HepG2 (cell line): ENCODE measurements at regions not wholly inside any gene's neighbourhood (a gene's known extent, or its start where the extent isn't known, plus 50 kb on each side); places are given as distances from the start of the nearest gene placed in this dataset.

Source experiments
- BCL6 ChIP-seq: IDR thresholded peaks from 2 replicates; pipeline ENCODE4 v1.6.1; 2016; ENCODE audit warnings: missing genetic modification reagents, missing compliant biosample characterization
- DNMT1 ChIP-seq: sonication (generic); formaldehyde crosslinking; IDR thresholded peaks from 2 replicates; pipeline ENCODE4 v1.5.1; 2020; ENCODE audit warnings: mild to moderate bottlenecking, missing genetic modification reagents
- ELF3 ChIP-seq: IDR thresholded peaks from 2 replicates; pipeline ENCODE4 v1.6.1; 2016; ENCODE audit warnings: missing genetic modification reagents, missing compliant biosample characterization
- GTF2F1 ChIP-seq: fragments of 150-350 bp; IDR thresholded peaks from 2 replicates; pipeline ENCODE4 v1.6.1; 2014; ENCODE audit warnings: low read length
- IRF2 ChIP-seq: IDR thresholded peaks from 2 replicates; pipeline ENCODE4 v1.6.1; 2018; ENCODE audit warnings: missing genetic modification reagents, missing compliant biosample characterization
- MXD4 ChIP-seq: IDR thresholded peaks from 2 replicates; pipeline ENCODE4 v1.6.1; 2016; ENCODE audit warnings: mild to moderate bottlenecking, missing biosample characterization, missing genetic modification reagents
- SOX5 ChIP-seq: IDR thresholded peaks from 2 replicates; pipeline ENCODE4 v1.6.1; 2016; ENCODE audit warnings: borderline replicate concordance
- TGIF2 ChIP-seq: IDR thresholded peaks from 2 replicates; pipeline ENCODE4 v1.6.1; 2016; ENCODE audit warnings: control low read depth, missing compliant biosample characterization
- ZMYM4 ChIP-seq: sonication (generic); formaldehyde crosslinking; IDR thresholded peaks from 2 replicates; pipeline ENCODE4 v1.8.1; 2023; ENCODE audit warnings: mild to moderate bottlenecking, missing genetic modification reagents
- ZNF468 ChIP-seq: sonication (generic); formaldehyde crosslinking; IDR thresholded peaks from 2 replicates; pipeline ENCODE4 v1.8.0; 2022; ENCODE audit warnings: mild to moderate bottlenecking, moderate library complexity, missing genetic modification reagents
- ZNF703 ChIP-seq: sonication (generic); formaldehyde crosslinking; IDR thresholded peaks from 2 replicates; pipeline ENCODE4 v1.5.1; 2020; ENCODE audit warnings: missing genetic modification reagents, mild to moderate bottlenecking, moderate library complexity, borderline replicate concordance
- ZNF850 ChIP-seq: sonication (generic); formaldehyde crosslinking; conservative IDR thresholded peaks from 2 replicates; pipeline ENCODE4 v1.9.0; 2021; ENCODE audit warnings: mild to moderate bottlenecking, missing genetic modification reagents
- TF ChIP-seq, protein P1 (sequence below): IDR thresholded peaks from 2 replicates; pipeline ENCODE4 v1.6.1; 2016; ENCODE audit warnings: low read depth, missing genetic modification reagents, missing compliant biosample characterization
- TF ChIP-seq, protein P2 (sequence below): fragments of 450-650 bp; IDR thresholded peaks from 2 replicates; pipeline ENCODE4 v1.6.1; 2017; ENCODE audit warnings: mild to moderate bottlenecking
- TF ChIP-seq, protein P3 (sequence below): IDR thresholded peaks from 2 replicates; pipeline ENCODE4 v1.6.1; 2012; ENCODE audit warnings: low read depth, low read length, improper control_type of control experiment
- TF ChIP-seq, protein P4 (sequence below): sonication (generic); formaldehyde crosslinking; IDR thresholded peaks from 2 replicates; pipeline ENCODE4 v1.4.0; 2020; ENCODE audit warnings: missing genetic modification reagents
- TF ChIP-seq, protein P5 (sequence below): sonication (generic); formaldehyde crosslinking; IDR thresholded peaks from 2 replicates; pipeline ENCODE4 v1.5.0; 2020; ENCODE audit warnings: mild to moderate bottlenecking, missing genetic modification reagents, borderline replicate concordance

DNA sequence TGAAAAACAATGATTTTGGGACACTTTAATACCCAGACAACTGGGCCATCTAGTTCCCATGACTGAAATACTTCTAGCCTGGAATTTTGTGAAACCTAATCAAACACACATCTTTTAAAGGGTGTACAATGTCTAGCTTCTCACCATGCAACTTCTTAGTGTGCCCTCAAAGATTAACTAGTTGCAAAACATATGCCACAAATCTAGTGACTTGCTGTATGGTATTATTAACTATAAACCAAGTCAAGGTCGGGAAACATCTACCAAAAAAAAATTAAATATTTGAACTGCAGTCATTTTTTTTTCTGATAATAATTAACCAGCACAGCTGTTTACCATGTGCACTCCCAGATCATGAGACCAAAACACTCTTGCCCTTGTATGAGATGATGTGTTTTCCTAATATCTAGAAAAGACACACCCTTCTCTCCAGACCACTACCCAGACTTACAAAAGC, 171.8 kb upstream of the FOXN3 start (continued):
- TF ChIP-seq, protein P1, sequence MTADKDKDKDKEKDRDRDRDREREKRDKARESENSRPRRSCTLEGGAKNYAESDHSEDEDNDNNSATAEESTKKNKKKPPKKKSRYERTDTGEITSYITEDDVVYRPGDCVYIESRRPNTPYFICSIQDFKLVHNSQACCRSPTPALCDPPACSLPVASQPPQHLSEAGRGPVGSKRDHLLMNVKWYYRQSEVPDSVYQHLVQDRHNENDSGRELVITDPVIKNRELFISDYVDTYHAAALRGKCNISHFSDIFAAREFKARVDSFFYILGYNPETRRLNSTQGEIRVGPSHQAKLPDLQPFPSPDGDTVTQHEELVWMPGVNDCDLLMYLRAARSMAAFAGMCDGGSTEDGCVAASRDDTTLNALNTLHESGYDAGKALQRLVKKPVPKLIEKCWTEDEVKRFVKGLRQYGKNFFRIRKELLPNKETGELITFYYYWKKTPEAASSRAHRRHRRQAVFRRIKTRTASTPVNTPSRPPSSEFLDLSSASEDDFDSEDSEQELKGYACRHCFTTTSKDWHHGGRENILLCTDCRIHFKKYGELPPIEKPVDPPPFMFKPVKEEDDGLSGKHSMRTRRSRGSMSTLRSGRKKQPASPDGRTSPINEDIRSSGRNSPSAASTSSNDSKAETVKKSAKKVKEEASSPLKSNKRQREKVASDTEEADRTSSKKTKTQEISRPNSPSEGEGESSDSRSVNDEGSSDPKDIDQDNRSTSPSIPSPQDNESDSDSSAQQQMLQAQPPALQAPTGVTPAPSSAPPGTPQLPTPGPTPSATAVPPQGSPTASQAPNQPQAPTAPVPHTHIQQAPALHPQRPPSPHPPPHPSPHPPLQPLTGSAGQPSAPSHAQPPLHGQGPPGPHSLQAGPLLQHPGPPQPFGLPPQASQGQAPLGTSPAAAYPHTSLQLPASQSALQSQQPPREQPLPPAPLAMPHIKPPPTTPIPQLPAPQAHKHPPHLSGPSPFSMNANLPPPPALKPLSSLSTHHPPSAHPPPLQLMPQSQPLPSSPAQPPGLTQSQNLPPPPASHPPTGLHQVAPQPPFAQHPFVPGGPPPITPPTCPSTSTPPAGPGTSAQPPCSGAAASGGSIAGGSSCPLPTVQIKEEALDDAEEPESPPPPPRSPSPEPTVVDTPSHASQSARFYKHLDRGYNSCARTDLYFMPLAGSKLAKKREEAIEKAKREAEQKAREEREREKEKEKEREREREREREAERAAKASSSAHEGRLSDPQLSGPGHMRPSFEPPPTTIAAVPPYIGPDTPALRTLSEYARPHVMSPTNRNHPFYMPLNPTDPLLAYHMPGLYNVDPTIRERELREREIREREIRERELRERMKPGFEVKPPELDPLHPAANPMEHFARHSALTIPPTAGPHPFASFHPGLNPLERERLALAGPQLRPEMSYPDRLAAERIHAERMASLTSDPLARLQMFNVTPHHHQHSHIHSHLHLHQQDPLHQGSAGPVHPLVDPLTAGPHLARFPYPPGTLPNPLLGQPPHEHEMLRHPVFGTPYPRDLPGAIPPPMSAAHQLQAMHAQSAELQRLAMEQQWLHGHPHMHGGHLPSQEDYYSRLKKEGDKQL (CRISPR knock-in tag) = 0 out of 2 replicates have a peak, but pooled peaks have one; percentile 22
- TF ChIP-seq, protein P2, sequence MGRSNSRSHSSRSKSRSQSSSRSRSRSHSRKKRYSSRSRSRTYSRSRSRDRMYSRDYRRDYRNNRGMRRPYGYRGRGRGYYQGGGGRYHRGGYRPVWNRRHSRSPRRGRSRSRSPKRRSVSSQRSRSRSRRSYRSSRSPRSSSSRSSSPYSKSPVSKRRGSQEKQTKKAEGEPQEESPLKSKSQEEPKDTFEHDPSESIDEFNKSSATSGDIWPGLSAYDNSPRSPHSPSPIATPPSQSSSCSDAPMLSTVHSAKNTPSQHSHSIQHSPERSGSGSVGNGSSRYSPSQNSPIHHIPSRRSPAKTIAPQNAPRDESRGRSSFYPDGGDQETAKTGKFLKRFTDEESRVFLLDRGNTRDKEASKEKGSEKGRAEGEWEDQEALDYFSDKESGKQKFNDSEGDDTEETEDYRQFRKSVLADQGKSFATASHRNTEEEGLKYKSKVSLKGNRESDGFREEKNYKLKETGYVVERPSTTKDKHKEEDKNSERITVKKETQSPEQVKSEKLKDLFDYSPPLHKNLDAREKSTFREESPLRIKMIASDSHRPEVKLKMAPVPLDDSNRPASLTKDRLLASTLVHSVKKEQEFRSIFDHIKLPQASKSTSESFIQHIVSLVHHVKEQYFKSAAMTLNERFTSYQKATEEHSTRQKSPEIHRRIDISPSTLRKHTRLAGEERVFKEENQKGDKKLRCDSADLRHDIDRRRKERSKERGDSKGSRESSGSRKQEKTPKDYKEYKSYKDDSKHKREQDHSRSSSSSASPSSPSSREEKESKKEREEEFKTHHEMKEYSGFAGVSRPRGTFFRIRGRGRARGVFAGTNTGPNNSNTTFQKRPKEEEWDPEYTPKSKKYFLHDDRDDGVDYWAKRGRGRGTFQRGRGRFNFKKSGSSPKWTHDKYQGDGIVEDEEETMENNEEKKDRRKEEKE = no peak
- no peak for TF ChIP-seq MXD4
- peak; percentile 71; the same call in 1 of the 2 replicates for TF ChIP-seq SOX5 (CRISPR knock-in tag)
- peak; percentile 31; the same call in 1 of the 2 replicates for TF ChIP-seq ZMYM4 (CRISPR knock-in tag)
- no peak for TF ChIP-seq TGIF2 (CRISPR knock-in tag)
- peak; percentile 18; the same call in 1 of the 2 replicates for TF ChIP-seq IRF2 (CRISPR knock-in tag)
- no peak for TF ChIP-seq ZNF850 (CRISPR knock-in tag)
- TF ChIP-seq, protein P3, sequence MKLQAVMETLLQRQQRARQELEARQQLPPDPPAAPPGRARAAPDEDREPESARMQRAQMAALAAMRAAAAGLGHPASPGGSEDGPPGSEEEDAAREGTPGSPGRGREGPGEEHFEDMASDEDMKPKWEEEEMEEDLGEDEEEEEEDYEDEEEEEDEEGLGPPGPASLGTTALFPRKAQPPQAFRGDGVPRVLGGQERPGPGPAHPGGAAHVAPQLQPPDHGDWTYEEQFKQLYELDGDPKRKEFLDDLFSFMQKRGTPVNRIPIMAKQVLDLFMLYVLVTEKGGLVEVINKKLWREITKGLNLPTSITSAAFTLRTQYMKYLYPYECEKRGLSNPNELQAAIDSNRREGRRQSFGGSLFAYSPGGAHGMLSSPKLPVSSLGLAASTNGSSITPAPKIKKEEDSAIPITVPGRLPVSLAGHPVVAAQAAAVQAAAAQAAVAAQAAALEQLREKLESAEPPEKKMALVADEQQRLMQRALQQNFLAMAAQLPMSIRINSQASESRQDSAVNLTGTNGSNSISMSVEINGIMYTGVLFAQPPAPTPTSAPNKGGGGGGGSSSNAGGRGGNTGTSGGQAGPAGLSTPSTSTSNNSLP = peak; percentile 85
- TF ChIP-seq BCL6 (CRISPR knock-in tag) = peak; percentile 36; the same call in 1 of the 2 replicates
- no peak for TF ChIP-seq ZNF703
- TF ChIP-seq, protein P4, sequence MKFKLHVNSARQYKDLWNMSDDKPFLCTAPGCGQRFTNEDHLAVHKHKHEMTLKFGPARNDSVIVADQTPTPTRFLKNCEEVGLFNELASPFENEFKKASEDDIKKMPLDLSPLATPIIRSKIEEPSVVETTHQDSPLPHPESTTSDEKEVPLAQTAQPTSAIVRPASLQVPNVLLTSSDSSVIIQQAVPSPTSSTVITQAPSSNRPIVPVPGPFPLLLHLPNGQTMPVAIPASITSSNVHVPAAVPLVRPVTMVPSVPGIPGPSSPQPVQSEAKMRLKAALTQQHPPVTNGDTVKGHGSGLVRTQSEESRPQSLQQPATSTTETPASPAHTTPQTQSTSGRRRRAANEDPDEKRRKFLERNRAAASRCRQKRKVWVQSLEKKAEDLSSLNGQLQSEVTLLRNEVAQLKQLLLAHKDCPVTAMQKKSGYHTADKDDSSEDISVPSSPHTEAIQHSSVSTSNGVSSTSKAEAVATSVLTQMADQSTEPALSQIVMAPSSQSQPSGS (CRISPR knock-in tag) = peak; percentile 21; the same call in 1 of the 2 replicates
- TF ChIP-seq ELF3 (CRISPR knock-in tag) = peak; percentile 52; the same call in 1 of the 2 replicates
- TF ChIP-seq, protein P5, sequence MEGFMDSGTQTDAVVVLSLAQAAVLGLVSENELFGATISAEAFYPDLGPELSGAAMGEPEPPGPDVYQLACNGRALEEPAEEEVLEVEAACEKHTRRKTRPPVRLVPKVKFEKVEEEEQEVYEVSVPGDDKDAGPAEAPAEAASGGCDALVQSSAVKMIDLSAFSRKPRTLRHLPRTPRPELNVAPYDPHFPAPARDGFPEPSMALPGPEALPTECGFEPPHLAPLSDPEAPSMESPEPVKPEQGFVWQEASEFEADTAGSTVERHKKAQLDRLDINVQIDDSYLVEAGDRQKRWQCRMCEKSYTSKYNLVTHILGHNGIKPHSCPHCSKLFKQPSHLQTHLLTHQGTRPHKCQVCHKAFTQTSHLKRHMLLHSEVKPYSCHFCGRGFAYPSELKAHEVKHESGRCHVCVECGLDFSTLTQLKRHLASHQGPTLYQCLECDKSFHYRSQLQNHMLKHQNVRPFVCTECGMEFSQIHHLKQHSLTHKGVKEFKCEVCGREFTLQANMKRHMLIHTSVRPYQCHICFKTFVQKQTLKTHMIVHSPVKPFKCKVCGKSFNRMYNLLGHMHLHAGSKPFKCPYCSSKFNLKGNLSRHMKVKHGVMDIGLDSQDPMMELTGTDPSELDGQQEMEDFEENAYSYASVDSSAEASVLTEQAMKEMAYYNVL (CRISPR knock-in tag) = no peak
- no peak for TF ChIP-seq GTF2F1
- TF ChIP-seq ZNF468 = no peak
- no peak for TF ChIP-seq DNMT1 (CRISPR knock-in tag)
